ENCODE measurements at regions not wholly inside any gene's neighbourhood (a gene's known extent, or its start where the extent isn't known, plus 50 kb on each side); places are given as distances from the start of the nearest gene placed in this dataset.

- DNase-seq = no peak
- H3K36me3 Mint-ChIP-seq = no peaks in the 10 kb centered on the region
- no peaks in the 10 kb centered on the region for H3K27me3 Mint-ChIP-seq
- H3K4me3 Mint-ChIP-seq = no peak overlapping the region
- peaks cover 2% of the 10 kb centered on the region for H3K9me3 Mint-ChIP-seq
- H3K4me1 Mint-ChIP-seq = no peaks in the 10 kb centered on the region
- H3K27ac Mint-ChIP-seq = no peak overlapping the region
These were observed 351.8 kb downstream of the INHBA start for GRCh38 chr7:41351091-41351490.

- H3K9me3 Mint-ChIP-seq = no peaks in the 10 kb centered on the region
- no peaks in the 10 kb centered on the region for H3K4me1 Mint-ChIP-seq
- H3K27ac Mint-ChIP-seq = no peak overlapping the region
- H3K36me3 Mint-ChIP-seq = no peaks in the 10 kb centered on the region
- no peak for DNase-seq
- H3K4me3 Mint-ChIP-seq = no peak overlapping the region
- no peaks in the 10 kb centered on the region for H3K27me3 Mint-ChIP-seq
These were observed 356.0 kb downstream of the INHBA start for GRCh38 chr7:41346878-41347277.

GRCh38 chr7:41339913-41340676, 362.8 kb downstream of the INHBA start:
- no peak for DNase-seq
- H3K27me3 Mint-ChIP-seq = peaks cover 4% of the 10 kb centered on the region
- no peaks in the 10 kb centered on the region for H3K36me3 Mint-ChIP-seq
- no peaks in the 10 kb centered on the region for H3K4me1 Mint-ChIP-seq
- H3K9me3 Mint-ChIP-seq = peaks cover 2% of the 10 kb centered on the region
- H3K27ac Mint-ChIP-seq = no peak overlapping the region
- H3K4me3 Mint-ChIP-seq = no peak overlapping the region

GRCh38 chr7:41336981-41337380, 365.9 kb downstream of the INHBA start:
- no peak for DNase-seq
- no peaks in the 10 kb centered on the region for H3K4me1 Mint-ChIP-seq
- H3K27me3 Mint-ChIP-seq = peaks cover 4% of the 10 kb centered on the region
- no peak overlapping the region for H3K4me3 Mint-ChIP-seq
- H3K9me3 Mint-ChIP-seq = peaks cover 2% of the 10 kb centered on the region
- no peaks in the 10 kb centered on the region for H3K36me3 Mint-ChIP-seq
- H3K27ac Mint-ChIP-seq = no peak overlapping the region

GRCh38 chr7:41336455-41336952, 366.4 kb downstream of the INHBA start:
- Mint-ChIP-seq H3K9me3 (peaks cover 2% of the 10 kb centered on the region), H3K4me3 (no peak overlapping the region), H3K27ac (no peak overlapping the region), H3K36me3 (no peaks in the 10 kb centered on the region), H3K4me1 (no peaks in the 10 kb centered on the region), H3K27me3 (peaks cover under 1% of the 10 kb centered on the region)
- DNase-seq = no peak

- DNase-seq = no peak
- no peak overlapping the region for H3K27ac Mint-ChIP-seq
- no peaks in the 10 kb centered on the region for H3K4me1 Mint-ChIP-seq
- H3K36me3 Mint-ChIP-seq = no peaks in the 10 kb centered on the region
- peaks cover 2% of the 10 kb centered on the region for H3K9me3 Mint-ChIP-seq
- H3K27me3 Mint-ChIP-seq = no peaks in the 10 kb centered on the region
- H3K4me3 Mint-ChIP-seq = no peak overlapping the region
These were observed 368.6 kb downstream of the INHBA start for GRCh38 chr7:41334071-41334862.

GRCh38 chr7:41333511-41333910, 369.4 kb downstream of the INHBA start:
- DNase-seq = no peak
- Mint-ChIP-seq H3K27ac (no peak overlapping the region), H3K4me3 (no peak overlapping the region), H3K9me3 (peaks cover 2% of the 10 kb centered on the region), H3K27me3 (no peaks in the 10 kb centered on the region), H3K36me3 (no peaks in the 10 kb centered on the region), H3K4me1 (no peaks in the 10 kb centered on the region)

- no peak for DNase-seq
- no peak overlapping the region for H3K27ac Mint-ChIP-seq
- no peaks in the 10 kb centered on the region for H3K36me3 Mint-ChIP-seq
- H3K4me3 Mint-ChIP-seq = no peak overlapping the region
- peaks cover 2% of the 10 kb centered on the region for H3K9me3 Mint-ChIP-seq
- no peaks in the 10 kb centered on the region for H3K4me1 Mint-ChIP-seq
- H3K27me3 Mint-ChIP-seq = no peaks in the 10 kb centered on the region
These were observed 371.7 kb downstream of the INHBA start for GRCh38 chr7:41331194-41331593.

- H3K27me3 Mint-ChIP-seq = no peaks in the 10 kb centered on the region
- DNase-seq = no peak
- no peaks in the 10 kb centered on the region for H3K36me3 Mint-ChIP-seq
- no peak overlapping the region for H3K4me3 Mint-ChIP-seq
- H3K4me1 Mint-ChIP-seq = no peaks in the 10 kb centered on the region
- no peak overlapping the region for H3K27ac Mint-ChIP-seq
- peaks cover 4% of the 10 kb centered on the region for H3K9me3 Mint-ChIP-seq
These were observed 374.3 kb downstream of the INHBA start for GRCh38 chr7:41328544-41328943.

GRCh38 chr7:41328131-41328530, 374.8 kb downstream of the INHBA start:
- Mint-ChIP-seq H3K27ac (no peak overlapping the region), H3K27me3 (no peaks in the 10 kb centered on the region), H3K36me3 (no peaks in the 10 kb centered on the region), H3K9me3 (peaks cover 4% of the 10 kb centered on the region), H3K4me1 (no peaks in the 10 kb centered on the region), H3K4me3 (no peak overlapping the region)
- no peak for DNase-seq

GRCh38 chr7:41326616-41327015, 376.3 kb downstream of the INHBA start:
- H3K27me3 Mint-ChIP-seq = no peaks in the 10 kb centered on the region
- H3K9me3 Mint-ChIP-seq = peaks cover 3% of the 10 kb centered on the region
- no peaks in the 10 kb centered on the region for H3K36me3 Mint-ChIP-seq
- no peaks in the 10 kb centered on the region for H3K4me1 Mint-ChIP-seq
- H3K4me3 Mint-ChIP-seq = no peak overlapping the region
- no peak for DNase-seq
- no peak overlapping the region for H3K27ac Mint-ChIP-seq

- Mint-ChIP-seq H3K9me3 (peaks cover 4% of the 10 kb centered on the region), H3K36me3 (no peaks in the 10 kb centered on the region)
These were observed 379.1 kb downstream of the INHBA start for GRCh38 chr7:41323806-41324205.

GRCh38 chr7:41319581-41319980, 383.3 kb downstream of the INHBA start:
- H3K4me1 Mint-ChIP-seq = no peaks in the 10 kb centered on the region
- H3K27me3 Mint-ChIP-seq = no peaks in the 10 kb centered on the region
- no peaks in the 10 kb centered on the region for H3K36me3 Mint-ChIP-seq
- H3K4me3 Mint-ChIP-seq = no peak overlapping the region
- DNase-seq = no peak
- H3K9me3 Mint-ChIP-seq = peaks cover 4% of the 10 kb centered on the region
- H3K27ac Mint-ChIP-seq = no peak overlapping the region

More at GRCh38 chr7:41323806-41324205, 379.1 kb downstream of the INHBA start:
- Mint-ChIP-seq H3K27me3 (no peaks in the 10 kb centered on the region), H3K4me1 (no peaks in the 10 kb centered on the region), H3K27ac (no peak overlapping the region), H3K4me3 (no peak overlapping the region)
- DNase-seq = no peak

- no peak overlapping the region for H3K4me3 Mint-ChIP-seq
- no peaks in the 10 kb centered on the region for H3K36me3 Mint-ChIP-seq
- DNase-seq = no peak
- H3K27ac Mint-ChIP-seq = no peak overlapping the region
- no peaks in the 10 kb centered on the region for H3K27me3 Mint-ChIP-seq
- H3K4me1 Mint-ChIP-seq = no peaks in the 10 kb centered on the region
- peaks cover 5% of the 10 kb centered on the region for H3K9me3 Mint-ChIP-seq
These were observed 386.5 kb downstream of the INHBA start for GRCh38 chr7:41316410-41316809.

- no peaks in the 10 kb centered on the region for H3K4me1 Mint-ChIP-seq
- H3K27me3 Mint-ChIP-seq = no peaks in the 10 kb centered on the region
- peaks cover 5% of the 10 kb centered on the region for H3K9me3 Mint-ChIP-seq
- no peak for DNase-seq
- no peak overlapping the region for H3K4me3 Mint-ChIP-seq
- H3K36me3 Mint-ChIP-seq = no peaks in the 10 kb centered on the region
- H3K27ac Mint-ChIP-seq = no peak overlapping the region
These were observed 387.1 kb downstream of the INHBA start for GRCh38 chr7:41315764-41316163.

Measured in activated naive CD8-positive, alpha-beta T cell treated with anti-CD3 and anti-CD28 coated beads for 36 hours (primary cell).